ENCODE measurements at regions not wholly inside any gene's neighbourhood (a gene's known extent, or its start where the extent isn't known, plus 50 kb on each side); places are given as distances from the start of the nearest gene placed in this dataset.

DNA sequence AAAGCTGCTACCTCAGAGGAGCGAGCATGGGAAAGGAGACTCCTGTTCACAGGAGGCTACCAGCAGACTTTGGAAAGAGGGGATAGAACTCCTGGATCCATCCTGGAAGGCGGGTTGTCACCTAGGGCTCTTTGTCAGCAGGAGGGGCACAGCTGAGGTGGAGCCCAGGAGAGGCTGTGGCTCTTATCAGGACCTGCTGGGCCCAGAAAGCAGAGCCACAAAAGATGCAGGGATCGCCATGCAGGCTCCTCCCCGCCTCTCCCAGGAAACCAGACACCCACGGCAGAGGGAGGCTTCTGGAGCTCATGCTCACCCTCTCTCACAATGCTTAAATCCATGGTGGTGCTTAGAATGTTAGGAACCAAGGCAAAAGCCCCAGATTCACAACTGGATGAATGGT, 994.2 kb downstream of the UQCRFS1 start:
- H3K27ac ChIP-seq, result no peak overlapping the region
- H3K36me3 ChIP-seq, result no peaks in the 10 kb centered on the region
- intact Hi-C loops (cut with DNase I), result loop anchor here in 1 of 10 donors (10.0 kb wide), 1 partner anchor 244 kb away; no protein-coding TSS in a partner anchor
- H3K4me3 ChIP-seq, result no peak overlapping the region
- H3K27me3 ChIP-seq, result peaks cover 0 to 8% (median 0%) of the 10 kb centered on the region in 9 donors
- no peaks in the 10 kb centered on the region for H3K9me3 ChIP-seq
- no peak for TF ChIP-seq POLR2A (IDR thresholded peaks at IDR 0.05)
- TF ChIP-seq, protein P1, sequence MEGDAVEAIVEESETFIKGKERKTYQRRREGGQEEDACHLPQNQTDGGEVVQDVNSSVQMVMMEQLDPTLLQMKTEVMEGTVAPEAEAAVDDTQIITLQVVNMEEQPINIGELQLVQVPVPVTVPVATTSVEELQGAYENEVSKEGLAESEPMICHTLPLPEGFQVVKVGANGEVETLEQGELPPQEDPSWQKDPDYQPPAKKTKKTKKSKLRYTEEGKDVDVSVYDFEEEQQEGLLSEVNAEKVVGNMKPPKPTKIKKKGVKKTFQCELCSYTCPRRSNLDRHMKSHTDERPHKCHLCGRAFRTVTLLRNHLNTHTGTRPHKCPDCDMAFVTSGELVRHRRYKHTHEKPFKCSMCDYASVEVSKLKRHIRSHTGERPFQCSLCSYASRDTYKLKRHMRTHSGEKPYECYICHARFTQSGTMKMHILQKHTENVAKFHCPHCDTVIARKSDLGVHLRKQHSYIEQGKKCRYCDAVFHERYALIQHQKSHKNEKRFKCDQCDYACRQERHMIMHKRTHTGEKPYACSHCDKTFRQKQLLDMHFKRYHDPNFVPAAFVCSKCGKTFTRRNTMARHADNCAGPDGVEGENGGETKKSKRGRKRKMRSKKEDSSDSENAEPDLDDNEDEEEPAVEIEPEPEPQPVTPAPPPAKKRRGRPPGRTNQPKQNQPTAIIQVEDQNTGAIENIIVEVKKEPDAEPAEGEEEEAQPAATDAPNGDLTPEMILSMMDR (IDR thresholded peaks at IDR 0.05), result no peak
- ATAC-seq, result no peak
- WGBS, 4 donors, result 27 to 48% (median 31%) methylated on average over 5 of the region's 5 CpGs
- no peak for DNase-seq
- H3K4me1 ChIP-seq, result no peaks in the 10 kb centered on the region

DNA sequence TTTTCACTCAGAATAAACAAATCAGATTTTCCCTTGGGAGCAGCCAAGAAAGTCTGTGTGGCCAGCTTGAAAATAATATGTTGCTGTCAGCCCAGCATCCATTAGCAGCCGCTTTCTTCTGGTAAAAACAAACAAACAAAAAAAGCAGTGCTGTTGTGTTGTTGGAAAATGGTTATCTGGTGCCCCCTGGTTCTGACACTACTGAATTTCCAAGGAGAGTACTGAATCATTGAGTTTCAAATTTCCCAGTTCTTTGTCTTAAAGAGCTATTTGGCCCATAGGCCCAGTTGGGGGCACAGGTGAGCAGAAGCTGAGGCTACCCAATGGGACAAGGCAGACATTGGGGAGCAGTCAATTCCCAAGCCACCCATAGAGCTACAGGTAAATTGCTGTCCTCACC, 995.9 kb downstream of the UQCRFS1 start:
- no peaks in the 10 kb centered on the region for H3K9me3 ChIP-seq
- intact Hi-C loops (cut with DNase I), result loop anchor here in 1 of 10 donors (10.0 kb wide), 1 partner anchor 242 kb away; no protein-coding TSS in a partner anchor
- DNase-seq (no peak), ATAC-seq (no peak)
- WGBS, 4 donors, result 0 to 28% (median 24%) methylated on average over 1 of the region's 1 CpG
- no peaks in the 10 kb centered on the region for H3K36me3 ChIP-seq
- H3K27ac ChIP-seq, result no peak overlapping the region
- TF ChIP-seq, protein P1 (IDR thresholded peaks at IDR 0.05), result peak in 3 of 12 donors; percentile 13 to 25 (median 23)
- no peak for TF ChIP-seq POLR2A (IDR thresholded peaks at IDR 0.05)
- H3K27me3 ChIP-seq, result peaks cover 0 to 8% (median 0%) of the 10 kb centered on the region in 9 donors
- no peak overlapping the region for H3K4me3 ChIP-seq
- no peaks in the 10 kb centered on the region for H3K4me1 ChIP-seq

DNA sequence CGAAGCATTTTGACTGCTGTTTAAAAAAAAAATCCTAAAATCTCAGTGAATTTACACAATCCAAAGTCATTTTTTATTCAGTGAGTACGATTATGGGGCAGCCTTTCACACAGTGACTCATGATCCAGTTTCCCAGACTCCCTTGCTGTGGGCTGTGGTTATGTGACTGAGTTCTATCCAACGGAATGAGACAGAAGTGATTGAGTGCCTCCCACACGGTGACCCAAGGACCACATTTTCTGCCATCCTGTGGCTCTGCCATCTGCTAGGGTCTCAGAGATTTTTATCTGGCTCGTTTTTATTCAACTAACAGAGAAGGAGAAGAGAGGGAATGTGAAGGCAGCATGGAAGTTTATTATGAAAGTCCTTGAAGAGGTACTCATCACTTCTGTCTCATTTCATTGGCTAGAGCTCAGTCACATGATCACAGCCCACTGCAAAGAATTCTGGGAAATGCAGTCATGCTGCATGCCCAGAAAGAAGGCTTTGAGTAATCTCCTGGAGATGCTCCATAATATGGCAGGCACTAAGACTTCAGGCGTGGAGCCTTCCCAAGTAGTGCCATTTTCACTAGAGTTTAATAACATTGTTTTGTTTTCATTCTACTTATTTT, 999.4 kb downstream of the UQCRFS1 start:
- intact Hi-C loops (cut with DNase I), result loop anchor here in 1 of 10 donors (10.0 kb wide), 1 partner anchor 239 kb away; no protein-coding TSS in a partner anchor
- DNase-seq (no peak), ATAC-seq (no peak)
- TF ChIP-seq POLR2A (IDR thresholded peaks at IDR 0.05), result no peak
- TF ChIP-seq, protein P1 (IDR thresholded peaks at IDR 0.05), result no peak
- H3K4me3 ChIP-seq, result no peak overlapping the region
- H3K27ac ChIP-seq, result no peak overlapping the region
- no peaks in the 10 kb centered on the region for H3K36me3 ChIP-seq
- 64 to 72% (median 67%) methylated on average over 6 of the region's 6 CpGs for WGBS, 4 donors
- H3K9me3 ChIP-seq, result no peaks in the 10 kb centered on the region
- H3K27me3 ChIP-seq, result peaks cover 0 to 8% (median 0%) of the 10 kb centered on the region in 9 donors
- H3K4me1 ChIP-seq, result no peaks in the 10 kb centered on the region

DNA sequence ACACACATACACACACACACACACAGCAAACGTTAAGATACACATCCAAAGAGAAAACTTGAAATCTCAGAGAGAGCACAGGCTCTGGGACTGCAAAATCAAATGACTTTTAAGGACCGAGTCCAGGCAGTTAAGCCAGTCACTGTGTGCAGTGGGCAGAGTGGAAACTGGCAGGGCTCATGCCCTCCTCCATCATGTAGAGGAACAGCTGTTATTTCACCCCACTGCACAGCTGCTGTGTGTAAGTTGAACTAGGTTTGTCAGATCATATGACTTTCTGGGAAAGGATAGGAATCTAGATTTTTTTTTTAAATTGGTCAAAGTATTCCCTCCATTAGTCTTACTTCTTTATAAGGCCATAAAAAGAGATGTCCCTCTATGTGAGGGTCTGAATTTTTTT, 1002.1 kb downstream of the UQCRFS1 start:
- Histone ChIP-seq H3K4me1 (no peaks in the 10 kb centered on the region), H3K27me3 (peaks cover 0 to 4% (median 0%) of the 10 kb centered on the region in 9 donors), H3K9me3 (no peaks in the 10 kb centered on the region), H3K36me3 (no peaks in the 10 kb centered on the region), H3K4me3 (no peak overlapping the region), H3K27ac (no peak overlapping the region)
- DNase-seq (no peak), ATAC-seq (no peak)
- intact Hi-C loops (cut with DNase I), result loop anchor here in 1 of 10 donors (10.0 kb wide), 1 partner anchor 236 kb away; no protein-coding TSS in a partner anchor
- WGBS, 4 donors, result 64 to 71% (median 67%) methylated on average over 2 of the region's 2 CpGs
- no peak for TF ChIP-seq POLR2A (IDR thresholded peaks at IDR 0.05)
- TF ChIP-seq, protein P1 (IDR thresholded peaks at IDR 0.05), result no peak

Measured in heart left ventricle (tissue), 16 donors.